ENCODE measurements at regions not wholly inside any gene's neighbourhood (a gene's known extent, or its start where the extent isn't known, plus 50 kb on each side); places are given as distances from the start of the nearest gene placed in this dataset.

GRCh38 chr4:56757821-56758411 lies 63.6 kb downstream of the SPINK2 start:
- FAIRE-seq = no peak

GRCh38 chr4:56757261-56757746 lies 64.2 kb downstream of the SPINK2 start:
- FAIRE-seq = no peak

GRCh38 chr4:56755901-56756300 lies 65.6 kb downstream of the SPINK2 start:
- FAIRE-seq = no peak

- no peak for FAIRE-seq
Measured at GRCh38 chr4:56752985-56753384, 68.5 kb downstream of the SPINK2 start.

GRCh38 chr4:56750231-56750630 lies 69.1 kb upstream of the HOPX start:
- no peak for FAIRE-seq

GRCh38 chr4:56748271-56748670 lies 67.2 kb upstream of the HOPX start:
- FAIRE-seq = no peak

GRCh38 chr4:56746639-56747038 lies 65.5 kb upstream of the HOPX start:
- no peak for FAIRE-seq

GRCh38 chr4:56745042-56745441 lies 63.9 kb upstream of the HOPX start:
- no peak for FAIRE-seq

- FAIRE-seq = no peak
Measured at GRCh38 chr4:56744030-56744429, 62.9 kb upstream of the HOPX start.

- no peak for FAIRE-seq
Measured at GRCh38 chr4:56743550-56743949, 62.5 kb upstream of the HOPX start.

GRCh38 chr4:56742080-56742871 lies 61.2 kb upstream of the HOPX start:
- FAIRE-seq = no peak

- FAIRE-seq = peak; percentile 52
Measured at GRCh38 chr4:56741595-56741994, 60.5 kb upstream of the HOPX start.

- no peak for FAIRE-seq
Measured at GRCh38 chr4:56739066-56739777, 58.1 kb upstream of the HOPX start.

- no peak for FAIRE-seq
Measured at GRCh38 chr4:56737666-56738065, 56.6 kb upstream of the HOPX start.

GRCh38 chr4:56733352-56733751 lies 52.3 kb upstream of the HOPX start:
- FAIRE-seq = no peak

GRCh38 chr4:56732301-56732700 lies 51.2 kb upstream of the HOPX start:
- no peak for FAIRE-seq

- FAIRE-seq = no peak
Measured at GRCh38 chr4:56731857-56732256, 50.8 kb upstream of the HOPX start.
